Skeletal muscle tissue (tissue), 3 donors: ENCODE measurements at regions not wholly inside any gene's neighbourhood (a gene's known extent, or its start where the extent isn't known, plus 50 kb on each side); places are given as distances from the start of the nearest gene placed in this dataset.
"Not testable (repeated sequence)": the region's sequence is repeated elsewhere in the genome, so short reads cannot be mapped to it uniquely, and the experiment has no call there.

Experiments used
- H3K27ac ChIP-seq: one replicate; pipeline ENCODE4 v1.7.0; 2013; ENCODE audit warnings: mild to moderate bottlenecking, low read depth, low read length, inconsistent platforms
- H3K27me3 ChIP-seq, 3 donors: one replicate each; pipeline ENCODE4 v1.7.0; 2013; ENCODE audit warnings: low read length in 3 of 3; ENCODE audit not compliant: control insufficient read depth in 3 of 3, insufficient read depth in 3 of 3
- H3K36me3 ChIP-seq, 3 donors: one replicate each; pipeline ENCODE4 v1.7.0; 2013; ENCODE audit warnings: low read length in 3 of 3; ENCODE audit not compliant: control insufficient read depth in 3 of 3, insufficient read depth in 3 of 3
- H3K4me1 ChIP-seq, 3 donors: one replicate each; pipeline ENCODE4 v1.7.0; 2013; ENCODE audit warnings: low read length in 3 of 3, mild to moderate bottlenecking in 3 of 3; ENCODE audit not compliant: control insufficient read depth in 3 of 3, insufficient read depth in 3 of 3
- H3K4me3 ChIP-seq, 3 donors: one replicate each; pipeline ENCODE4 v1.7.0; 2013; ENCODE audit warnings: low read length in 3 of 3
- H3K9ac ChIP-seq, 3 donors: one replicate each; pipeline ENCODE4 v1.7.0; 2013; ENCODE audit warnings: low read length in 3 of 3, mild to moderate bottlenecking in 3 of 3, moderate library complexity in 2 of 3, low read depth in 1 of 3
- H3K9me3 ChIP-seq, 3 donors: one replicate each; pipeline ENCODE4 v1.7.0; 2013; ENCODE audit warnings: low read length in 3 of 3; ENCODE audit not compliant: control insufficient read depth in 3 of 3
- donor health status: Osteomylitis.

DNA sequence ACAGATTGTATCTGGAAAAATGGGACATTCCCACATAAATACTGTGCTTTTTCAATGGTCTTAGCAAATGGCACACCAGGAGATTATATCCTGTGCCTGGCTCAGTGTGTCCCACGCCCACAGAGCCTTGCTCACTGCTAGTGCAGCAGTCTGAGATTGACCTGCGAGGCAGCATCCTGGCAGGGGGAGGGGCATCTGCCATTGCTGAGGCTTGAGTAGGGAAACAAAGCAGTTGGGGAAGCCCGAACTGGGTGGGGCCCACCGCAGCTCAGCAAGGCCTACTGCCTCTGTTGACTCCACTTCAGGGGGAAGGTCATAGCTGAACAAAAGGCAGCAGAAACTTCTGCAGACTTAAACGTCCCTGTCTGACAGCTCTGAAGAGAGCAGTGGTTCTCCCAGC is 258.7 kb downstream of the LRRC70 start:
- H3K27me3 ChIP-seq, H3K9ac ChIP-seq: not testable (repeated sequence)

DNA sequence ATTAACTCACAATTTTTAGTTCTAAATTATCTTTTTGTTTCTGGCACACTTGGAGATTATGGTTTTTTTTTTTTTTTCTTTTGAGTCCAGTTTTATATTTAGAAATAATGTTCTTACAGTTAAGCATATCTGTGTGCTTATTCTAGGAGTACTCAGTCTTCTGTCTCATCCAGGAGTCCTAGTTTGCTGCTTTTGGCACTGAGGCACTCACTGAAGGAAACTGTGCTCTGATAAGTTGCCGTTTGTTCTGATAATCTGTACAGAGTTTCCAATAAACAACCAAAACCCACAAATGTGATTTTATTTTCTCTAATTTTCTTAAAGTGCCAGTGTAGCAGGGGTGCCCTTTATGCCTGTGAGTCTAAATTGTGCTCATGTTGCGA is 251.0 kb downstream of the LRRC70 start:
- Histone ChIP-seq H3K36me3 (no peaks in the 10 kb centered on the region), H3K4me1 (no peaks in the 10 kb centered on the region), H3K27ac (no peak overlapping the region)

More for the DNA sequence above, 258.7 kb downstream of the LRRC70 start:
- not testable (repeated sequence) for H3K4me3 ChIP-seq, H3K36me3 ChIP-seq, H3K4me1 ChIP-seq, H3K27ac ChIP-seq, H3K9me3 ChIP-seq

DNA sequence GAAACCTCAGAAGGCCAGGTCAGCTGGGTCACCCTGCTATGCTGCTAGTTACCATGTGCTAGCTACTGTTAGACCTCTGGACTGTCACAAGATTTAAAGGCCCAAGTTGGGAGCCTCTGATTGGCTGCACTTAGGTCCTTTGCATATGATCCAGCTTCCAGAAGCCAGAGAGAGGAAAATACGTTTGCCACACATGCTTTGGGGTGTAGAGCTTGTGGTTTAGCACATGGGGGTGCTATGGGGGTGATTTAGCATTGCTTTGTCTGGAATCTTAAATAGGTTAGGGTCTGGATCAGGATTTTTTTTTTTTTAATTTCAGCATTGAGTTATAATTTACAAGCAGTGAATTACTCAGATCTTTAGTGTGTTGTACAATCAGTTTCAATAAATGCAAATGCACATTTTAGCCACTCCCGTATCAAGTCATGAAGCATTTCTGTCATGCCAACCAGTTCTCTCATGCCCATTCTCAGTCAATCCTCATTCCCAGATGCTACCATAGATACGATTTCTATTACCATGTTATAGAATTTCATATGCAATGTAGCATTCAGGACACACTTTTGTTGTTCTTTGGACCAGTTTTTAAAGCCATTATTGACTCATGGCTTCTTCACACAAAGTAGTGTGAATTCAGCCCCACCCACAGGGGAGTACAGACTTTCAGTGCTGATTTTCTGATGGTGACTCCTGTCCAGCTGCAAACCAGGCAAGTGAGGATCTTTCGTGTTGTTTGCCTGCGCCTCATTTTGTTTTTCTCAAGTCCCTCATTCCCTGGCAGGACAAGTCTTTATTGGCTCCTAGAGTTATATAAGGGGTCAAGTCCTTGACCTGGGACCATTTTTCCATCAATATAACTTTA is 250.4 kb downstream of the LRRC70 start:
- H3K9me3 ChIP-seq, result peaks cover 0 to 4% (median 0%) of the 10 kb centered on the region in 3 donors
- no peaks in the 10 kb centered on the region for H3K4me1 ChIP-seq
- no peaks in the 10 kb centered on the region for H3K36me3 ChIP-seq
- H3K9ac ChIP-seq, result no peak overlapping the region
- no peak overlapping the region for H3K27ac ChIP-seq
- no peak overlapping the region for H3K4me3 ChIP-seq
- no peaks in the 10 kb centered on the region for H3K27me3 ChIP-seq

More for the DNA sequence above, 251.0 kb downstream of the LRRC70 start:
- no peak overlapping the region for H3K4me3 ChIP-seq
- no peaks in the 10 kb centered on the region for H3K27me3 ChIP-seq
- peaks cover 0 to 4% (median 0%) of the 10 kb centered on the region in 3 donors for H3K9me3 ChIP-seq
- H3K9ac ChIP-seq, result no peak overlapping the region

DNA sequence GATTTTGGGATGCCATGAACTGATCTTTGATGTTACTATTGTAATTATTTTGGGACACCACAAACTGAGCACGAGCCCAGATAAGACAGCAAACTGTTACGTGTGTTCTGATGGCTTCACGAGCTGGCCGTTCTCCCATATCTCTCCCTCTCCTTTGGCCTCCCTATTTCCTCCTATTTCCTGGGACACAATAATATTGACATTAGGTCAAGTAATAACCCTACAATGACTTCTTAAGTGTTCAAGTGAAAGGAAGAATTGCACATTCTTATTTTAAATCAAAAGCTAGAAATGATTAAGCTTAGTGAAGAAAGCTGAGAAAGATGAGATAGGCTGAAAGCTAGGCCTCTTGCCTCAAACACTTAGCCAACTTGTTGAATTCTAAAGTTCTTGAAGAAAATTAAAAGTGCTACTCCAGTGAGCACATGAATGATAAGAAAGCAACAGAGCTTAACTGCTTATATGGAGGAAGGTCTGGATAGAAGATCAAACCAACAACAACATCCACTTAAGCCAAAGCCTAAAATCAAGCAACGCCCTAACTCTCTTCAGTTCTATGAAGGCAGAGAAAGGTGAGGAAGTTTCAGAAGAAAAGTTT is 247.1 kb downstream of the LRRC70 start:
- Histone ChIP-seq H3K4me3 (no peak overlapping the region), H3K36me3 (no peaks in the 10 kb centered on the region)

DNA sequence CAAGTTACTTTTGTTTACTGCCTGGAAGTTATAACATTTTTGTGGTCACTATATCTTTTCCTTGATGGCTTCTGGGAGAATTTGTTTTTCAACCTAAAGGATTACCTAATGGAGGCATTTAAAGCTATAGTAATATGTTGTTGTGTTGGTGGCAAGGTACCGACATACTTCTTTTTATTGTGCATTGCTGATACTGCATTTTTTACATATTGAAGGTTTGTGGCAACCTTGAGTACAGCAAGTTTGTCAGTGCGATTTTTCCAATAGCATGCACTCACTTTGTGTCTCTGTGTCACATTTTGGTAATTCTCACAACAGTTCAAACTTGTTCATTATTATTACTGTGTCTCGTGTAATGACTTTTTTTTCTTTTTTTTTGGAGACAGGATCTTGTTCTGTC is 246.3 kb downstream of the LRRC70 start:
- H3K36me3 ChIP-seq, result no peaks in the 10 kb centered on the region
- no peak overlapping the region for H3K27ac ChIP-seq
- H3K27me3 ChIP-seq, result no peaks in the 10 kb centered on the region
- H3K4me1 ChIP-seq, result no peaks in the 10 kb centered on the region
- no peak overlapping the region for H3K4me3 ChIP-seq
- H3K9ac ChIP-seq, result no peak overlapping the region
- H3K9me3 ChIP-seq, result peaks cover 0 to 7% (median 0%) of the 10 kb centered on the region in 3 donors

More for the DNA sequence above, 247.1 kb downstream of the LRRC70 start:
- Histone ChIP-seq H3K9ac (no peak overlapping the region), H3K27ac (no peak overlapping the region), H3K4me1 (no peaks in the 10 kb centered on the region), H3K27me3 (no peaks in the 10 kb centered on the region), H3K9me3 (peaks cover 0 to 7% (median 0%) of the 10 kb centered on the region in 3 donors)

DNA sequence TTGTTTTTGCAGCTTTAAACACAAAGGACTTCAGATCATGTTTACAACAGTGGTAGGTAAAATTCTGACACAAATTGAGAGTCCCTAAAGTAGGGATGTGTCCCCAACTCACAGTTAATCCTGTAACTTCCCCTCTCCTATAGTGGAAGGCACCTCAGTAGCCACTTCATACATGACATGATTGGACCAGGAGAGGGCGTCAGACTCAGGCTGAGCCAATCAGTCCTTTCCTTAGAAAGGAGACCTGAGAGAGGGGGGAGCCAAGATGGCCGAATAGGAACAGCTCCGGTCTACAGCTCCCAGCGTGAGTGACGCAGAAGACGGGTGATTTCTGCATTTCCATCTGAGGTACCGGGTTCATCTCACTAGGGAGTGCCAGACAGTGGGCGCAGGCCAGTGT is 238.4 kb downstream of the LRRC70 start:
- not testable (repeated sequence) for H3K36me3 ChIP-seq, H3K27me3 ChIP-seq, H3K9me3 ChIP-seq, H3K27ac ChIP-seq, H3K9ac ChIP-seq, H3K4me1 ChIP-seq, H3K4me3 ChIP-seq

DNA sequence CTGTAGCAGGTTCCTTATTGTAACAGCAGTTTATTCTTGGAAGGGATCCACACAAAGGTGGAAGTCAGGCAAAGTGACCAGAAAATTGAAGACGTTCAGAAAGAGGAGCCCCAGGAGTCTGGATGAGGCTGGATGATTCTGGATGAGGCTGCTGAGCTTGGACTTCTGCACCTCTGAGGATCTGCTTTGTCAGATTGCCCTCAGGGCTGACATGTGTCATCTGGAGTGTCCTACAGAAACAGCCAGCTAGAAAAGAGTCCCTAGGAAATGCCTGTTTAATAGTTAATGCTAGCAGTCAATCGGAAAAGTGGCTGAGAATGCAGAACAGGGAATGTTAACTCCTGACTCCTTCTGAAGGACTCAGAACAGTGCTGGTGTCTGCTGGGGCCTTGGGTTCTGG is 236.4 kb downstream of the LRRC70 start:
- no peaks in the 10 kb centered on the region for H3K9me3 ChIP-seq
- H3K4me1 ChIP-seq, result no peaks in the 10 kb centered on the region
- H3K9ac ChIP-seq, result no peak overlapping the region
- H3K27me3 ChIP-seq, result no peaks in the 10 kb centered on the region
- H3K4me3 ChIP-seq, result no peak overlapping the region
- H3K27ac ChIP-seq, result no peak overlapping the region
- H3K36me3 ChIP-seq, result no peaks in the 10 kb centered on the region

DNA sequence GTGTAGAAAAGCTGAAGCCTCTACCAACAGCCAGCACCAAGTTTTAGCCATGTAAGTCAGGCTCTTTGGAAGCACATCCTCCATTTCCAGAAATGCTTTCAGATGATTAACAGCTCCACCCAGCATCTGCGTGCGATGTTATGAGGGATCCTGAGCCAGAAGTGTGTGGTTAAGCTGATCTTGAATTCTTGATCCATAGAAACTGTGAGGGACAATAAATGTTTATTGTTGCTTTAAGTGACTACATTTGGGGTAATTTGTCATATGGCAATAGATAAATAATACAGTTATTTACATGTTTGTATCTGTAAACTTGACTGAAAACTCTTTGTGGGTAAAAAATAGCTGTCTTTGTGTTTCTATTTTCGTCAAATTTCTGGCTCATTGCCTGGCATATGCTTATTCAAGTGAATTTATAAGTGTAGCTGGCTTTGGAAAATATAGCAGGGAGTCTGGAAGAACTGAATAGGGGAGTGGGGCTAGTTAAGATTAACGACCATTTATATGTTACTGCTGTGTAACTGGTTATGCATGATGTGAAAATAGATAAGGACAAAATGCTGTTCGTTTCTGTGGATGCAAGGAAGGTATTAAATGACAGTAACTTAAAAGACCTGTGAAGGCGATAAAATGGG is 234.1 kb downstream of the LRRC70 start:
- Histone ChIP-seq H3K4me3 (no peak overlapping the region), H3K9me3 (no peaks in the 10 kb centered on the region), H3K4me1 (no peaks in the 10 kb centered on the region), H3K27me3 (no peaks in the 10 kb centered on the region), H3K27ac (no peak overlapping the region), H3K9ac (no peak overlapping the region), H3K36me3 (no peaks in the 10 kb centered on the region)

DNA sequence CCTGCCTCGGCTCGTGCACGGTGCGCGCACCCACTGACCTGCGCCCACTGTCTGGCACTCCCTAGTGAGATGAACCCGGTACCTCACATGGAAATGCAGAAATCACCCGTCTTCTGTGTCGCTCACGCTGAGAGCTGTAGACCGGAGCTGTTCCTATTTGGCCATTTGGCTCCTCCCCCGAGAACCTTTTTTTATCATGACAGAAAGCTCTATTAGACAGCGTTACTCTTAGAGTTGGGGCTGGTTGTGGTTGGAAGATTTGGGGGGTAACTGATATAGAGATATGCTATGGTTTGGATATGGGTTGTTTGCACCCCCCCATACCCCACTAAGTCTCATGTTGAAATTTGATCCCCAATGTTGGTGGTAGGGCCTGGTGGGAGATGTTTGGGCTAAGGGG is 226.2 kb downstream of the LRRC70 start:
- H3K9me3 ChIP-seq, H3K4me3 ChIP-seq, H3K4me1 ChIP-seq, H3K36me3 ChIP-seq, H3K9ac ChIP-seq, H3K27ac ChIP-seq, H3K27me3 ChIP-seq: not testable (repeated sequence)

DNA sequence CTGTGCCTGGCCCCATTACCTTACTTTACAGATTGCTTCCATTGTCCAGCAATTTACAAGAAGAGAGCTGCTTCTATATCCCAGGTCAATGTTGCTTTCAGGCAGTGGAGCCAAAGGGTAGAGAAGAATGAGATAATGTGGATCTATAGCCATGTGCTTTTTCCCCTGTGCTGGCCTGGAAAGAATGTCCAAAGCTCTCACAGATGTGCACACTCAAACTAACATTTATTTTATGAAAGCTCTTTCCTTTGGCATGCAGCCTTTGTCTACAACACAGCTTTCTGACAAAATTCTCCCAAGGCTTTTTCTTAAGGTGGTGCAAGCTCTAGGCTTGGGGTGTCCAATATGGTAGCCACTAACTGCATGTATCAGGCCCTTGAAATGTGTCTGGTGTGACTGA is 217.3 kb downstream of the LRRC70 start:
- Histone ChIP-seq H3K27me3 (no peaks in the 10 kb centered on the region), H3K9ac (no peak overlapping the region), H3K36me3 (no peaks in the 10 kb centered on the region), H3K4me3 (no peak overlapping the region), H3K27ac (no peak overlapping the region), H3K9me3 (peaks cover 0 to 2% (median 0%) of the 10 kb centered on the region in 3 donors), H3K4me1 (no peaks in the 10 kb centered on the region)
